ENCODE measurements at regions not wholly inside any gene's neighbourhood (a gene's known extent, or its start where the extent isn't known, plus 50 kb on each side); places are given as distances from the start of the nearest gene placed in this dataset.
A peak's percentile ranks its signal among the peaks of the same experiment; 100 is the strongest.

- Histone ChIP-seq H3K27ac (peak overlapping the region; percentile 46 to 66; a peak in 5 of 6 replicates), H3K4me2 (0 out of 3 replicates have a peak overlapping the region, but pooled peaks have one; percentile 3), H3K4me1 (peaks cover 29% of the 10 kb centered on the region), H3K4me3 (no peak overlapping the region), H3K9me3 (no peaks in the 10 kb centered on the region)
- no peak for TF ChIP-seq HDAC2 (IDR thresholded peaks at IDR 0.05)
- no peak for TF ChIP-seq RFX5 (IDR thresholded peaks at IDR 0.05)
- TF ChIP-seq KDM1A (IDR thresholded peaks at IDR 0.05; ENCODE audit: low read depth): no peak
- TF ChIP-seq RAD21 (conservative IDR thresholded peaks at IDR 0.05 in 1 of 2, IDR thresholded peaks at IDR 0.05 in 1 of 2): no peak
- TF ChIP-seq, protein P1, sequence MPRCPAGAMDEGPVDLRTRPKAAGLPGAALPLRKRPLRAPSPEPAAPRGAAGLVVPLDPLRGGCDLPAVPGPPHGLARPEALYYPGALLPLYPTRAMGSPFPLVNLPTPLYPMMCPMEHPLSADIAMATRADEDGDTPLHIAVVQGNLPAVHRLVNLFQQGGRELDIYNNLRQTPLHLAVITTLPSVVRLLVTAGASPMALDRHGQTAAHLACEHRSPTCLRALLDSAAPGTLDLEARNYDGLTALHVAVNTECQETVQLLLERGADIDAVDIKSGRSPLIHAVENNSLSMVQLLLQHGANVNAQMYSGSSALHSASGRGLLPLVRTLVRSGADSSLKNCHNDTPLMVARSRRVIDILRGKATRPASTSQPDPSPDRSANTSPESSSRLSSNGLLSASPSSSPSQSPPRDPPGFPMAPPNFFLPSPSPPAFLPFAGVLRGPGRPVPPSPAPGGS (IDR thresholded peaks at IDR 0.05): no peak
- TF ChIP-seq PBX3 (IDR thresholded peaks at IDR 0.05): no peak
- no peak for TF ChIP-seq MAZ (IDR thresholded peaks at IDR 0.05; ENCODE audit: borderline replicate concordance, low read depth, low read length)
- TF ChIP-seq RARB (CRISPR knock-in tag; IDR thresholded peaks at IDR 0.05): no peak
- no peak for TF ChIP-seq GATA3 (IDR thresholded peaks at IDR 0.05; ENCODE audit: borderline replicate concordance)
- TF ChIP-seq EP300 (IDR thresholded peaks at IDR 0.05): no peak
- TF ChIP-seq, protein P2, sequence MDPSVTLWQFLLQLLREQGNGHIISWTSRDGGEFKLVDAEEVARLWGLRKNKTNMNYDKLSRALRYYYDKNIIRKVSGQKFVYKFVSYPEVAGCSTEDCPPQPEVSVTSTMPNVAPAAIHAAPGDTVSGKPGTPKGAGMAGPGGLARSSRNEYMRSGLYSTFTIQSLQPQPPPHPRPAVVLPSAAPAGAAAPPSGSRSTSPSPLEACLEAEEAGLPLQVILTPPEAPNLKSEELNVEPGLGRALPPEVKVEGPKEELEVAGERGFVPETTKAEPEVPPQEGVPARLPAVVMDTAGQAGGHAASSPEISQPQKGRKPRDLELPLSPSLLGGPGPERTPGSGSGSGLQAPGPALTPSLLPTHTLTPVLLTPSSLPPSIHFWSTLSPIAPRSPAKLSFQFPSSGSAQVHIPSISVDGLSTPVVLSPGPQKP (IDR thresholded peaks at IDR 0.05; ENCODE audit: low read depth, low read length): no peak
- TF ChIP-seq CBX8 (IDR thresholded peaks at IDR 0.05): no peak
- TF ChIP-seq EHF (CRISPR knock-in tag; IDR thresholded peaks at IDR 0.05): no peak
- no peak for TF ChIP-seq ZC3H11A (IDR thresholded peaks at IDR 0.05)
- no peak for TF ChIP-seq TP53 (CRISPR knock-in tag; IDR thresholded peaks at IDR 0.05)
- TF ChIP-seq, protein P3, sequence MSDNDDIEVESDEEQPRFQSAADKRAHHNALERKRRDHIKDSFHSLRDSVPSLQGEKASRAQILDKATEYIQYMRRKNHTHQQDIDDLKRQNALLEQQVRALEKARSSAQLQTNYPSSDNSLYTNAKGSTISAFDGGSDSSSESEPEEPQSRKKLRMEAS (IDR thresholded peaks at IDR 0.05): no peak
- no peak for TF ChIP-seq FOXS1 (CRISPR knock-in tag; IDR thresholded peaks at IDR 0.05)
- TF ChIP-seq RNF2 (IDR thresholded peaks at IDR 0.05; ENCODE audit: borderline replicate concordance, low read depth): no peak
- POLR2A ChIA-PET: no interaction called here
- no peak for DNase-seq (ENCODE audit: low read depth in 1 of 2, low spot score in 1 of 2)
- ATAC-seq: no peak; a peak in 1 of 6 replicates
- CTCF ChIA-PET: interaction anchor here (0.7 kb wide), 1 partner anchor 22 kb away, joined by 4 read pairs; no protein-coding TSS in a partner anchor
- WGBS (ENCODE audit: missing lambda C conversion rate): 62% methylated on average over 6 of the region's 6 CpGs
- no peak for FAIRE-seq
Observed at GRCh38 chr20:57785720-57786119, 75.9 kb upstream of the PMEPA1 start.

DNA sequence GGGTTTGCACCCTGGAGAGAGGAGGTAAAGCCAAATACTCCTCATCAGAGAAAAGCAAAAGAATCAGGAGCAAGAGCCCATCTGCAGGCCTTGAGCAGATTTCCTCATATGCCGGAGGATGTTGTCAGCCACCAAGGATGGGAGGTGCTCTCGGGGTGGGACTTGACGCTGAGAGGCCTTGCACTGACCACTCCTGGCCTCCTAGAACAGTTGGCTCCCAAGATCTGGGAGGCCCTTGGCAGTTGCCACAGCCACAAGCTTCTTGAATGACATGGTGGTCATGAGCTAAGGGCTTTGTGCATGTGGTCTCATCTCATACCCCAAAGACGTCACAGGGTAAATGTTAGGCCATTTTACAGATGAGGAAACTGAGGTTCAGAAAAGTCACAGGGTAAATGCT, 75.2 kb upstream of the PMEPA1 start:
- POLR2A ChIA-PET: no interaction called here
- DNase-seq (ENCODE audit: low read depth in 1 of 2, low spot score in 1 of 2): no peak
- no peaks in the 10 kb centered on the region for H3K9me3 ChIP-seq
- WGBS (ENCODE audit: missing lambda C conversion rate): 86% methylated on average over 4 of the region's 4 CpGs
- no peak for FAIRE-seq
- H3K4me3 ChIP-seq: no peak overlapping the region
- peak overlapping the region in 1 of 2 experiments; percentile 66; a peak in 4 of 6 replicates for H3K27ac ChIP-seq
- CTCF ChIA-PET: no interaction called here
- H3K4me1 ChIP-seq: peaks cover 30% of the 10 kb centered on the region
- no peak for ATAC-seq
- no peak overlapping the region for H3K4me2 ChIP-seq
- TF ChIP-seq, protein P4, sequence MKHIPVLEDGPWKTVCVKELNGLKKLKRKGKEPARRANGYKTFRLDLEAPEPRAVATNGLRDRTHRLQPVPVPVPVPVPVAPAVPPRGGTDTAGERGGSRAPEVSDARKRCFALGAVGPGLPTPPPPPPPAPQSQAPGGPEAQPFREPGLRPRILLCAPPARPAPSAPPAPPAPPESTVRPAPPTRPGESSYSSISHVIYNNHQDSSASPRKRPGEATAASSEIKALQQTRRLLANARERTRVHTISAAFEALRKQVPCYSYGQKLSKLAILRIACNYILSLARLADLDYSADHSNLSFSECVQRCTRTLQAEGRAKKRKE (CRISPR knock-in tag; IDR thresholded peaks at IDR 0.05; ENCODE audit: low read depth): no peak
- TF ChIP-seq, protein P5, sequence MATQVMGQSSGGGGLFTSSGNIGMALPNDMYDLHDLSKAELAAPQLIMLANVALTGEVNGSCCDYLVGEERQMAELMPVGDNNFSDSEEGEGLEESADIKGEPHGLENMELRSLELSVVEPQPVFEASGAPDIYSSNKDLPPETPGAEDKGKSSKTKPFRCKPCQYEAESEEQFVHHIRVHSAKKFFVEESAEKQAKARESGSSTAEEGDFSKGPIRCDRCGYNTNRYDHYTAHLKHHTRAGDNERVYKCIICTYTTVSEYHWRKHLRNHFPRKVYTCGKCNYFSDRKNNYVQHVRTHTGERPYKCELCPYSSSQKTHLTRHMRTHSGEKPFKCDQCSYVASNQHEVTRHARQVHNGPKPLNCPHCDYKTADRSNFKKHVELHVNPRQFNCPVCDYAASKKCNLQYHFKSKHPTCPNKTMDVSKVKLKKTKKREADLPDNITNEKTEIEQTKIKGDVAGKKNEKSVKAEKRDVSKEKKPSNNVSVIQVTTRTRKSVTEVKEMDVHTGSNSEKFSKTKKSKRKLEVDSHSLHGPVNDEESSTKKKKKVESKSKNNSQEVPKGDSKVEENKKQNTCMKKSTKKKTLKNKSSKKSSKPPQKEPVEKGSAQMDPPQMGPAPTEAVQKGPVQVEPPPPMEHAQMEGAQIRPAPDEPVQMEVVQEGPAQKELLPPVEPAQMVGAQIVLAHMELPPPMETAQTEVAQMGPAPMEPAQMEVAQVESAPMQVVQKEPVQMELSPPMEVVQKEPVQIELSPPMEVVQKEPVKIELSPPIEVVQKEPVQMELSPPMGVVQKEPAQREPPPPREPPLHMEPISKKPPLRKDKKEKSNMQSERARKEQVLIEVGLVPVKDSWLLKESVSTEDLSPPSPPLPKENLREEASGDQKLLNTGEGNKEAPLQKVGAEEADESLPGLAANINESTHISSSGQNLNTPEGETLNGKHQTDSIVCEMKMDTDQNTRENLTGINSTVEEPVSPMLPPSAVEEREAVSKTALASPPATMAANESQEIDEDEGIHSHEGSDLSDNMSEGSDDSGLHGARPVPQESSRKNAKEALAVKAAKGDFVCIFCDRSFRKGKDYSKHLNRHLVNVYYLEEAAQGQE (IDR thresholded peaks at IDR 0.05): no peak
- TF ChIP-seq NFE2L2 (conservative IDR thresholded peaks at IDR 0.05; ENCODE audit: low read length): no peak
- TF ChIP-seq TP53 (CRISPR knock-in tag; IDR thresholded peaks at IDR 0.05): no peak
- TF ChIP-seq HMGXB4 (CRISPR knock-in tag; IDR thresholded peaks at IDR 0.05; ENCODE audit: borderline replicate concordance): no peak
- TF ChIP-seq HOXA7 (CRISPR knock-in tag; IDR thresholded peaks at IDR 0.05): no peak
- no peak for TF ChIP-seq POLR2A (IDR thresholded peaks at IDR 0.05; ENCODE audit: low read length)
- TF ChIP-seq FOSL2 (IDR thresholded peaks at IDR 0.05): no peak
- no peak for TF ChIP-seq FOSL2 (CRISPR knock-in tag; IDR thresholded peaks at IDR 0.05)
- no peak for TF ChIP-seq FOSB (CRISPR knock-in tag; IDR thresholded peaks at IDR 0.05)
- TF ChIP-seq, protein P6, sequence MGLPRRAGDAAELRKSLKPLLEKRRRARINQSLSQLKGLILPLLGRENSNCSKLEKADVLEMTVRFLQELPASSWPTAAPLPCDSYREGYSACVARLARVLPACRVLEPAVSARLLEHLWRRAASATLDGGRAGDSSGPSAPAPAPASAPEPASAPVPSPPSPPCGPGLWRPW (IDR thresholded peaks at IDR 0.05): no peak
- TF ChIP-seq CBX8 (IDR thresholded peaks at IDR 0.05): no peak
- TF ChIP-seq FOXS1 (CRISPR knock-in tag; IDR thresholded peaks at IDR 0.05): no peak
- TF ChIP-seq MAZ (IDR thresholded peaks at IDR 0.05; ENCODE audit: borderline replicate concordance, low read depth, low read length): no peak
- TF ChIP-seq ZFP36 (IDR thresholded peaks at IDR 0.05; ENCODE audit: borderline replicate concordance, partially characterized antibody): no peak
- TF ChIP-seq KDM1A (IDR thresholded peaks at IDR 0.05; ENCODE audit: low read depth): no peak

All from A549 (cell line).